ENCODE measurements at regions not wholly inside any gene's neighbourhood (a gene's known extent, or its start where the extent isn't known, plus 50 kb on each side); places are given as distances from the start of the nearest gene placed in this dataset.

Small RNA genes in the stretch of these regions (small RNA-seq; reads per million reads assigned to genes)
- 0 reads per million in 3 experiments for gene RNU6-1087P (ENCODE audit: insufficient read depth in 2 of 3, insufficient read length in 3 of 3, low read depth in 2 of 3, low replicate concordance in 1 of 3)

Data from HepG2 (cell line).